ENCODE measurements at regions not wholly inside any gene's neighbourhood (a gene's known extent, or its start where the extent isn't known, plus 50 kb on each side); places are given as distances from the start of the nearest gene placed in this dataset.

GRCh38 chr1:58884706-58885661 is 101.1 kb upstream of the JUN start:
- TF ChIP-seq CTCF (IDR thresholded peaks at IDR 0.05) (no peak), EP300 (IDR thresholded peaks at IDR 0.05) (no peak), POLR2A (IDR thresholded peaks at IDR 0.05) (no peak)

All from sigmoid colon (tissue), 4 donors.